ENCODE measurements at regions not wholly inside any gene's neighbourhood (a gene's known extent, or its start where the extent isn't known, plus 50 kb on each side); places are given as distances from the start of the nearest gene placed in this dataset.

DNA sequence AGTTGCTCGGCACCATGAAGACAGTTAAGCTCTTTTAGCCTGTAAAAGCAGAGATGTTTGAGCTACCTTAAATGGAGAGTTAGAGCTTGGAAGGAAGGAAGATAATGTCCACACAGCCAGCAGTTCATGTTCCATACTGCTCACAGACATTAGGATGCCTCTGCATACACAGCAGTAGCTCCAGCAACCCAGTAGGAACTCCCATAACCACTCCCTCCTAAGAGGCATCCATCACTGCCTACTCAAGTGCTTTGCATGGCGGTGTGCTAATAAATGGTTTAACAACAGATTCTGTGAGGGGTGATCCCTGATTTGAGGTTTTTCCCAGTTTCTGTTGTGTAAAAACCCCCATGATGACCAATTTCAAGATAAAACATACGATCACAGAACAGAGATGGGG lies 286.4 kb downstream of the HACE1 start:
- no peak overlapping the region for H3K4me3 ChIP-seq (ENCODE audit: low read depth, low read length, poor library complexity, severe bottlenecking)
- no peak overlapping the region for H3K4me2 ChIP-seq (ENCODE audit: low read length)
- H3K9me2 ChIP-seq (ENCODE audit: low read depth, low read length) = no peaks in the 10 kb centered on the region
- no peak for TF ChIP-seq EZH2 (IDR thresholded peaks at IDR 0.05; ENCODE audit: borderline replicate concordance, low read length)
- TF ChIP-seq, protein P1, sequence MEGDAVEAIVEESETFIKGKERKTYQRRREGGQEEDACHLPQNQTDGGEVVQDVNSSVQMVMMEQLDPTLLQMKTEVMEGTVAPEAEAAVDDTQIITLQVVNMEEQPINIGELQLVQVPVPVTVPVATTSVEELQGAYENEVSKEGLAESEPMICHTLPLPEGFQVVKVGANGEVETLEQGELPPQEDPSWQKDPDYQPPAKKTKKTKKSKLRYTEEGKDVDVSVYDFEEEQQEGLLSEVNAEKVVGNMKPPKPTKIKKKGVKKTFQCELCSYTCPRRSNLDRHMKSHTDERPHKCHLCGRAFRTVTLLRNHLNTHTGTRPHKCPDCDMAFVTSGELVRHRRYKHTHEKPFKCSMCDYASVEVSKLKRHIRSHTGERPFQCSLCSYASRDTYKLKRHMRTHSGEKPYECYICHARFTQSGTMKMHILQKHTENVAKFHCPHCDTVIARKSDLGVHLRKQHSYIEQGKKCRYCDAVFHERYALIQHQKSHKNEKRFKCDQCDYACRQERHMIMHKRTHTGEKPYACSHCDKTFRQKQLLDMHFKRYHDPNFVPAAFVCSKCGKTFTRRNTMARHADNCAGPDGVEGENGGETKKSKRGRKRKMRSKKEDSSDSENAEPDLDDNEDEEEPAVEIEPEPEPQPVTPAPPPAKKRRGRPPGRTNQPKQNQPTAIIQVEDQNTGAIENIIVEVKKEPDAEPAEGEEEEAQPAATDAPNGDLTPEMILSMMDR (IDR thresholded peaks at IDR 0.05; ENCODE audit: low read length) = no peak
- H3K9ac ChIP-seq (ENCODE audit: low read length) = no peak overlapping the region
- H3K4me1 ChIP-seq (ENCODE audit: insufficient read depth, low read length, severe bottlenecking) = no peaks in the 10 kb centered on the region
- no peaks in the 10 kb centered on the region for H3F3A ChIP-seq (ENCODE audit: insufficient read depth, low read length)
- no peak overlapping the region for H3K27ac ChIP-seq (ENCODE audit: low read depth, low read length, poor library complexity, severe bottlenecking)
- no peaks in the 10 kb centered on the region for H3K36me3 ChIP-seq (ENCODE audit: insufficient read depth, low read length)
- H4K20me1 ChIP-seq (ENCODE audit: insufficient read depth, low read length) = no peaks in the 10 kb centered on the region
- H3K9me3 ChIP-seq (ENCODE audit: low read length) = no peaks in the 10 kb centered on the region
- no peaks in the 10 kb centered on the region for H3K27me3 ChIP-seq (ENCODE audit: insufficient read depth, low read length)
- no peaks in the 10 kb centered on the region for H3K79me2 ChIP-seq (ENCODE audit: insufficient read depth, low read length)
- no peak overlapping the region for H2AFZ ChIP-seq (ENCODE audit: low read length)

DNA sequence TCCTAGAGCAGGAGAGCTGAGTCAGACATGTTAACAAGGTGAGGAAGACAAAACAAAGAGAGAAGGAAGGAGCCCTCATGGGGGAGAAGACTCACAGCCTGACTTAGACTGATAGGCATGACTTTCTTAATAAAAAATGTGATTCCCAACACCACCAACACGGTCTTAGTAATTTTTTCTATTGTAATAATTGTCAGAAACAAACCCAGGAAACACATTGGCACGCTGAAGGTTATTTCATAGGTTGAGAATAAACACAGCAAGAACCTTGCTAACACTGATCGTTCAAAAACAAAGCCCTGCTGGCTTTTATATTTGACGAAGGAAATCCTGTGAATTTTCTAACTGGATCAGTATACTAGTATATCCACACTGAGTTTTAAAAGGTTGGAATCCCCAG lies 286.8 kb downstream of the HACE1 start:
- no peaks in the 10 kb centered on the region for H4K20me1 ChIP-seq (ENCODE audit: insufficient read depth, low read length)
- no peaks in the 10 kb centered on the region for H3K4me1 ChIP-seq (ENCODE audit: insufficient read depth, low read length, severe bottlenecking)
- H3K4me2 ChIP-seq (ENCODE audit: low read length) = no peak overlapping the region
- H3K36me3 ChIP-seq (ENCODE audit: insufficient read depth, low read length) = no peaks in the 10 kb centered on the region
- H3K79me2 ChIP-seq (ENCODE audit: insufficient read depth, low read length) = no peaks in the 10 kb centered on the region
- H2AFZ ChIP-seq (ENCODE audit: low read length) = no peak overlapping the region
- no peaks in the 10 kb centered on the region for H3K9me3 ChIP-seq (ENCODE audit: low read length)
- H3K4me3 ChIP-seq (ENCODE audit: low read depth, low read length, poor library complexity, severe bottlenecking) = no peak overlapping the region
- H3F3A ChIP-seq (ENCODE audit: insufficient read depth, low read length) = no peaks in the 10 kb centered on the region
- H3K27ac ChIP-seq (ENCODE audit: low read depth, low read length, poor library complexity, severe bottlenecking) = no peak overlapping the region
- H3K9me2 ChIP-seq (ENCODE audit: low read depth, low read length) = no peaks in the 10 kb centered on the region
- H3K27me3 ChIP-seq (ENCODE audit: insufficient read depth, low read length) = no peaks in the 10 kb centered on the region
- TF ChIP-seq, protein P1 (IDR thresholded peaks at IDR 0.05; ENCODE audit: low read length) = no peak
- no peak for TF ChIP-seq EZH2 (IDR thresholded peaks at IDR 0.05; ENCODE audit: borderline replicate concordance, low read length)
- H3K9ac ChIP-seq (ENCODE audit: low read length) = no peak overlapping the region

DNA sequence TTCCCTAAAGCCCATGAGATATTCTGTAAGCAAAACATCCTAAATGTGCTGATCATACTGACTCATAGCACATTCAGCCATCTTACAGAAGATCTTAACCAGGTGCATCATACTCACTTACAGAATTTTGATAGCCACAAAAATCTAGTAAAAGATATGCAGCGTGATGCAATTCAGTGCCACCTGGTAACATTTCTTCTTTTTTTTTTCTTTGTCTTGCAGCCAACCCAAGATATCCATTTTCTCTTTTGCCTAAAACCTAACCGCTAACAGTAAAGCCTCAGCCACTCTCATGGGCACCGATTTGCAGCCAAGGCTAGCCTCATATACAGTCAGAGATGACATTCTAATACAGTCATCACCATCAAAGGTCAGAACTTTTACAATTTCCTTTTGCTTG lies 293.3 kb downstream of the HACE1 start:
- Histone ChIP-seq H3K36me3 (ENCODE audit: insufficient read depth, low read length) (no peaks in the 10 kb centered on the region), H3F3A (ENCODE audit: insufficient read depth, low read length) (no peaks in the 10 kb centered on the region), H3K79me2 (ENCODE audit: insufficient read depth, low read length) (no peaks in the 10 kb centered on the region), H3K4me1 (ENCODE audit: insufficient read depth, low read length, severe bottlenecking) (no peaks in the 10 kb centered on the region), H3K9ac (ENCODE audit: low read length) (no peak overlapping the region), H3K4me2 (ENCODE audit: low read length) (no peak overlapping the region), H3K9me2 (ENCODE audit: low read depth, low read length) (no peaks in the 10 kb centered on the region), H3K4me3 (ENCODE audit: low read depth, low read length, poor library complexity, severe bottlenecking) (no peak overlapping the region), H3K27ac (ENCODE audit: low read depth, low read length, poor library complexity, severe bottlenecking) (no peak overlapping the region), H3K27me3 (ENCODE audit: insufficient read depth, low read length) (no peaks in the 10 kb centered on the region), H4K20me1 (ENCODE audit: insufficient read depth, low read length) (no peaks in the 10 kb centered on the region), H3K9me3 (ENCODE audit: low read length) (no peaks in the 10 kb centered on the region), H2AFZ (ENCODE audit: low read length) (no peak overlapping the region)
- no peak for TF ChIP-seq EZH2 (IDR thresholded peaks at IDR 0.05; ENCODE audit: borderline replicate concordance, low read length)
- TF ChIP-seq, protein P1 (IDR thresholded peaks at IDR 0.05; ENCODE audit: low read length) = no peak

Measured in OCI-LY1 (cell line).